ENCODE measurements at regions not wholly inside any gene's neighbourhood (a gene's known extent, or its start where the extent isn't known, plus 50 kb on each side); places are given as distances from the start of the nearest gene placed in this dataset.

GRCh38 chr11:96841792-96842191 lies 452.0 kb downstream of the JRKL start (continued):
- TF ChIP-seq MYC (IDR thresholded peaks at IDR 0.05; ENCODE audit: low read depth, low read length) (no peak), MYC (CRISPR knock-in tag; IDR thresholded peaks at IDR 0.05; ENCODE audit: borderline replicate concordance, low read depth) (no peak), PYGO2 (tag; IDR thresholded peaks at IDR 0.05) (no peak), POLR2H (tag; IDR thresholded peaks at IDR 0.05; ENCODE audit: low read depth) (no peak), JUN (IDR thresholded peaks at IDR 0.05; ENCODE audit: borderline replicate concordance, low read depth, low read length) (no peak), JUN (CRISPR knock-in tag; IDR thresholded peaks at IDR 0.05; ENCODE audit: borderline replicate concordance) (no peak), ZNF133 (CRISPR knock-in tag; IDR thresholded peaks at IDR 0.05) (no peak), GATAD2B (IDR thresholded peaks at IDR 0.05; ENCODE audit: borderline replicate concordance) (no peak), CGGBP1 (CRISPR knock-in tag; IDR thresholded peaks at IDR 0.05) (no peak)

GRCh38 chr11:96842731-96843130 lies 452.9 kb downstream of the JRKL start:
- no peak for ATAC-seq
- TF ChIP-seq USF1 (CRISPR knock-in tag; IDR thresholded peaks at IDR 0.05): no peak
- no peak for TF ChIP-seq PKNOX1 (IDR thresholded peaks at IDR 0.05)
- TF ChIP-seq ZBTB26 (CRISPR knock-in tag; IDR thresholded peaks at IDR 0.05): no peak
- TF ChIP-seq ID3 (CRISPR knock-in tag; IDR thresholded peaks at IDR 0.05): no peak
- no peak for TF ChIP-seq ID3 (tag; IDR thresholded peaks at IDR 0.05)
- TF ChIP-seq MYNN (IDR thresholded peaks at IDR 0.05): no peak
- no peak for TF ChIP-seq MYNN (CRISPR knock-in tag; IDR thresholded peaks at IDR 0.05)
- TF ChIP-seq SRSF1 (IDR thresholded peaks at IDR 0.05; ENCODE audit: low read depth, low read length): no peak
- no peak for TF ChIP-seq ZNF586 (CRISPR knock-in tag; conservative IDR thresholded peaks at IDR 0.05)
- TF ChIP-seq MCM7 (IDR thresholded peaks at IDR 0.05): no peak
- no peak for TF ChIP-seq ZNF696 (CRISPR knock-in tag; conservative IDR thresholded peaks at IDR 0.05)
- TF ChIP-seq PTBP1 (IDR thresholded peaks at IDR 0.05; ENCODE audit: low read depth, low read length): no peak
- TF ChIP-seq ZNF224 (CRISPR knock-in tag; IDR thresholded peaks at IDR 0.05): no peak
- TF ChIP-seq TRIM24 (IDR thresholded peaks at IDR 0.05): no peak

More at GRCh38 chr11:96842731-96843130, 452.9 kb downstream of the JRKL start:
- intact Hi-C loops (cut with micrococcal nuclease) (no loop called here), in situ Hi-C loops (cut with MboI) (no loop called here)
- no peaks in the 10 kb centered on the region for H3K36me3 ChIP-seq (ENCODE audit: control insufficient read depth, insufficient read depth, low read length)
- H3K4me2 ChIP-seq (ENCODE audit: insufficient read depth, low read length): no peak overlapping the region
- H3K9me3 ChIP-seq (replicated peaks; ENCODE audit: control insufficient read depth, insufficient read depth, low read depth, low read length): no peaks in the 10 kb centered on the region
- H4K20me1 ChIP-seq (replicated peaks; ENCODE audit: control insufficient read depth, insufficient read depth, low read length): no peaks in the 10 kb centered on the region
- H3K9me1 ChIP-seq (ENCODE audit: control insufficient read depth, insufficient read depth, low read length): no peaks in the 10 kb centered on the region
- 20% methylated on average over 1 of the region's 1 CpG for WGBS (ENCODE audit: insufficient coverage, low coverage, missing lambda C conversion rate)
- FAIRE-seq: no peak
- H2AFZ ChIP-seq (ENCODE audit: low read depth, low read length): no peak overlapping the region
- no peaks in the 10 kb centered on the region for H3K27me3 ChIP-seq (ENCODE audit: control insufficient read depth in 2 of 2, insufficient read depth in 2 of 2, low read length in 2 of 2)
- no peak overlapping the region for H3K4me3 ChIP-seq
- no peaks in the 10 kb centered on the region for H3K79me2 ChIP-seq (ENCODE audit: control insufficient read depth, insufficient read depth, low read length)
- DNase-seq (ENCODE audit: extremely low read depth in 1 of 4, low spot score in 3 of 4): no peak
- POLR2A ChIA-PET: no interaction called here
- no peak overlapping the region for H3K27ac ChIP-seq (ENCODE audit: extremely low read depth, low read depth, low read length)
- CTCF ChIA-PET (ENCODE audit: low intra/inter-chr PET ratio): no interaction called here
- H3K4me1 ChIP-seq (replicated peaks in 1 of 2; ENCODE audit: control insufficient read depth in 2 of 2, insufficient read depth in 2 of 2, low read length in 2 of 2): no peaks in the 10 kb centered on the region
- H3K9ac ChIP-seq (ENCODE audit: insufficient read depth in 1 of 2, low read depth in 2 of 2, low read length in 2 of 2): no peak overlapping the region
- no TSS peak for BruUV-seq (replicated peaks)

Data from K562 (cell line).